LNCAP (cell line): ENCODE measurements at regions not wholly inside any gene's neighbourhood (a gene's known extent, or its start where the extent isn't known, plus 50 kb on each side); places are given as distances from the start of the nearest gene placed in this dataset.

Source experiments
- CTCF ChIP-seq: fragments of 450-650 bp; IDR thresholded peaks from 2 replicates; pipeline ENCODE4 v1.5.1; 2017; ENCODE audit warnings: mild to moderate bottlenecking

GRCh38 chr5:93281980-93282772 lies 298.8 kb downstream of the NR2F1-AS1 start:
- no peak for TF ChIP-seq CTCF

- TF ChIP-seq CTCF: no peak
These were observed 300.5 kb downstream of the NR2F1-AS1 start for GRCh38 chr5:93280518-93280917.

- no peak for TF ChIP-seq CTCF
These were observed 301.6 kb downstream of the NR2F1-AS1 start for GRCh38 chr5:93279296-93279963.

- TF ChIP-seq CTCF: no peak
These were observed 302.1 kb downstream of the NR2F1-AS1 start for GRCh38 chr5:93278896-93279295.

GRCh38 chr5:93277051-93277450 lies 304.0 kb downstream of the NR2F1-AS1 start:
- no peak for TF ChIP-seq CTCF

- TF ChIP-seq CTCF: no peak
These were observed 305.6 kb downstream of the NR2F1-AS1 start for GRCh38 chr5:93275376-93275775.

- TF ChIP-seq CTCF: no peak
These were observed 306.7 kb downstream of the NR2F1-AS1 start for GRCh38 chr5:93274291-93274690.
